Testis (tissue), 2 donors: ENCODE measurements at regions not wholly inside any gene's neighbourhood (a gene's known extent, or its start where the extent isn't known, plus 50 kb on each side); places are given as distances from the start of the nearest gene placed in this dataset.

ENCODE experiments used
- DNase-seq: peaks from one replicate; pipeline ENCODE4 v3.0.0-alpha.2; 2019
- H3K27ac ChIP-seq, 2 donors: fragments of 200-600 bp; sonication (generic); one replicate each; pipeline ENCODE4 v1.5.1; 2019
- H3K27me3 ChIP-seq: fragments of 200-600 bp; sonication (generic); one replicate; pipeline ENCODE4 v1.5.1; 2019
- H3K36me3 ChIP-seq: fragments of 200-600 bp; sonication (generic); one replicate; pipeline ENCODE4 v1.5.1; 2017; ENCODE audit warnings: low read depth; ENCODE audit errors: missing control alignments
- H3K4me1 ChIP-seq: fragments of 200-600 bp; sonication (generic); one replicate; pipeline ENCODE4 v1.5.1; 2019
- H3K4me3 ChIP-seq, 2 donors: fragments of 200-600 bp; sonication (generic); one replicate each; pipeline ENCODE4 v1.5.1; 2017 to 2019
- H3K9me3 ChIP-seq: fragments of 200-600 bp; sonication (generic); one replicate; pipeline ENCODE4 v1.5.1; 2017
- POLR2A ChIP-seq: fragments of 450-650 bp; IDR thresholded peaks from one replicate; pipeline ENCODE4 v1.6.1; 2017; ENCODE audit warnings: antibody characterized with exemption, mild to moderate bottlenecking, moderate library complexity
- WGBS, 2 donors: methylation state at CpG; one replicate each; pipeline ENCODE4 v1.1.5; 2018; 5-methylcytosine and 5-hydroxymethylcytosine counted together
- intact Hi-C: fragments of 100-400 bp; cut with DNase I; formaldehyde crosslinking; loops from one replicate; pipeline ENCODE4 v1.15.1; 2023; ENCODE audit warnings: low total_unique reads
- TF ChIP-seq, protein P1 (sequence below), 3 experiments: fragments of 450-650 bp in 2 of 3; fragments of 200-600 bp in 1 of 3; sonication (generic) in 1 of 3; IDR thresholded peaks; one replicate each; pipeline ENCODE4 v1.5.1; 2016 to 2019; ENCODE audit warnings: antibody characterized with exemption in 3 of 3, mild to moderate bottlenecking in 2 of 3, moderate library complexity in 1 of 3

DNA sequence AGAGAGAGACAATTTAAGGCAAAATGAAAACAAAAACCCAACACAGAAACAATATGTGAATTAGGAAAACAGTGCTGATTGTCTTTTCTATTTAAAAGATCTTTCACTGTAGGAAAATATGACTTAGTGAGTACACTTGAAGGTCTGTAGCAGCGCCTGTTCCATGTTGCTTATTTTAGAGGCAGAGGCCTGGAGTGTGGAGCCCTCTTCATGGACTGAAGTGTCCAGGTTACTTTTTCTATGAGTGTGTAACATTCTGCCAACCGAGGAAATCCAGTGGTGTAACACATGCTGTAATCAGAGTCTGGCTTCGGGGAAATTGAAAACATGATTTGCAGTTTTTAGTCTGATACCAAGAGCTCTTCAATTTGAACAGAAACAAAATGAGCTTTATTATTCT lies 64.0 kb upstream of the GPRIN3 start:
- Histone ChIP-seq H3K27ac (no peak overlapping the region), H3K36me3 (no peaks in the 10 kb centered on the region), H3K9me3 (no peaks in the 10 kb centered on the region), H3K4me1 (no peaks in the 10 kb centered on the region), H3K27me3 (no peaks in the 10 kb centered on the region), H3K4me3 (no peak overlapping the region)
- 68% methylated on average over 3 of the region's 3 CpGs for WGBS, 2 donors
- TF ChIP-seq, protein P1, sequence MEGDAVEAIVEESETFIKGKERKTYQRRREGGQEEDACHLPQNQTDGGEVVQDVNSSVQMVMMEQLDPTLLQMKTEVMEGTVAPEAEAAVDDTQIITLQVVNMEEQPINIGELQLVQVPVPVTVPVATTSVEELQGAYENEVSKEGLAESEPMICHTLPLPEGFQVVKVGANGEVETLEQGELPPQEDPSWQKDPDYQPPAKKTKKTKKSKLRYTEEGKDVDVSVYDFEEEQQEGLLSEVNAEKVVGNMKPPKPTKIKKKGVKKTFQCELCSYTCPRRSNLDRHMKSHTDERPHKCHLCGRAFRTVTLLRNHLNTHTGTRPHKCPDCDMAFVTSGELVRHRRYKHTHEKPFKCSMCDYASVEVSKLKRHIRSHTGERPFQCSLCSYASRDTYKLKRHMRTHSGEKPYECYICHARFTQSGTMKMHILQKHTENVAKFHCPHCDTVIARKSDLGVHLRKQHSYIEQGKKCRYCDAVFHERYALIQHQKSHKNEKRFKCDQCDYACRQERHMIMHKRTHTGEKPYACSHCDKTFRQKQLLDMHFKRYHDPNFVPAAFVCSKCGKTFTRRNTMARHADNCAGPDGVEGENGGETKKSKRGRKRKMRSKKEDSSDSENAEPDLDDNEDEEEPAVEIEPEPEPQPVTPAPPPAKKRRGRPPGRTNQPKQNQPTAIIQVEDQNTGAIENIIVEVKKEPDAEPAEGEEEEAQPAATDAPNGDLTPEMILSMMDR (IDR thresholded peaks at IDR 0.05), result no peak
- no peak for TF ChIP-seq POLR2A
- DNase-seq, result no peak
- intact Hi-C loops, result no loop called here

GRCh38 chr4:89369581-89369980 lies 62.0 kb upstream of the GPRIN3 start:
- Histone ChIP-seq H3K4me3 (no peak overlapping the region), H3K27ac (no peak overlapping the region), H3K9me3 (no peaks in the 10 kb centered on the region), H3K27me3 (no peaks in the 10 kb centered on the region), H3K36me3 (no peaks in the 10 kb centered on the region), H3K4me1 (no peaks in the 10 kb centered on the region)
- DNase-seq, result no peak
- WGBS, 2 donors, result 67 to 76% methylated on average over 2 of the region's 2 CpGs
- intact Hi-C loops, result no loop called here
- no peak for TF ChIP-seq POLR2A
- TF ChIP-seq, protein P1 (IDR thresholded peaks at IDR 0.05), result no peak

DNA sequence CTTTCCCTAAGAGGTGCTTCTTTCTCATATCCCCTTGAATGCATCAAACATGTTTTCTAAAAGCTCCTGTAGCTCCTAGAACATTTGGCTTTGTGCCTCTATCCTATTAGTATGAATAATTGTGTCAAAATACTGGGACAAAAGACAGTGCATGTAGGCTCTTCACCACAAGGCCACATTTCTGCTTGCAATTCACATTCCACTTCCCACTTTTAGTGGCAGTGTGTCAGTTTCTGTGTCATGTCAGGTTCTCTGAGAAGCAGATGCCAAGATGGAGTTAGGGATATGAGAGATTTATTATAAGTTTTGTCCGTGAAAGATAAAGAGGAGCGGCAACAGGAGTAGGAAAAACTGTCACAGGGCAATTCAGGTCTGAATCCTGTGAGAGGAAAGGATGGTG lies 61.3 kb upstream of the GPRIN3 start:
- 65 to 72% methylated on average over 2 of the region's 2 CpGs for WGBS, 2 donors
- TF ChIP-seq POLR2A, result no peak
- TF ChIP-seq, protein P1 (IDR thresholded peaks at IDR 0.05), result no peak
- Histone ChIP-seq H3K4me1 (no peaks in the 10 kb centered on the region), H3K9me3 (no peaks in the 10 kb centered on the region), H3K4me3 (no peak overlapping the region), H3K36me3 (no peaks in the 10 kb centered on the region), H3K27me3 (no peaks in the 10 kb centered on the region), H3K27ac (no peak overlapping the region)
- intact Hi-C loops, result no loop called here
- DNase-seq, result no peak

- H3K9me3 ChIP-seq, result no peaks in the 10 kb centered on the region
- no peaks in the 10 kb centered on the region for H3K4me1 ChIP-seq
- no peak overlapping the region for H3K4me3 ChIP-seq
- H3K27ac ChIP-seq, result no peak overlapping the region
- DNase-seq, result no peak
- intact Hi-C loops, result no loop called here
- H3K36me3 ChIP-seq, result no peaks in the 10 kb centered on the region
- no peaks in the 10 kb centered on the region for H3K27me3 ChIP-seq
- WGBS, 2 donors, result 68 to 70% methylated on average over 2 of the region's 2 CpGs
- TF ChIP-seq, protein P1 (IDR thresholded peaks at IDR 0.05), result no peak
- no peak for TF ChIP-seq POLR2A
These were observed 58.2 kb upstream of the GPRIN3 start for GRCh38 chr4:89365776-89366175.

GRCh38 chr4:89365375-89365774 lies 57.8 kb upstream of the GPRIN3 start:
- Histone ChIP-seq H3K36me3 (no peaks in the 10 kb centered on the region), H3K9me3 (no peaks in the 10 kb centered on the region), H3K4me3 (no peak overlapping the region), H3K4me1 (no peaks in the 10 kb centered on the region), H3K27me3 (no peaks in the 10 kb centered on the region), H3K27ac (no peak overlapping the region)
- TF ChIP-seq POLR2A, result no peak
- TF ChIP-seq, protein P1 (IDR thresholded peaks at IDR 0.05), result no peak
- intact Hi-C loops, result no loop called here
- no peak for DNase-seq
